ENCODE measurements at regions not wholly inside any gene's neighbourhood (a gene's known extent, or its start where the extent isn't known, plus 50 kb on each side); places are given as distances from the start of the nearest gene placed in this dataset.

DNA sequence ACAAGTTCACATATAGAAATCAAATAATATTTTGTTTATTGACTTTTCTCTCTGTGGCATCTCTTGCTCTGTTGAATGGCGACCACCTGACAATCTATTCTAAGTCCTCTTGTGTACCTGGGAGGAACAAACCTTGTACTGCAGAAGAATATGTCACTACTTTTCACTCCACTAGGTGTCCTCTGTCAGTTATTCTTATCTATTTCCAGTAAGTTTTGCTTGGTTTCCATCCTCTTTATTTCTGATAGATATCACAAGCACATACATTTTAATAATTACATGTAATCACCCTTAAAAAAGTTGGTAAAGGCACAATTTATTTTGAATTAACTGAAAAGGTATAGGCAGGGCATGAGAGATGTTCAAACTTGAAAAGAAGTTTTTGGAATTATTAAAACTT, 238.4 kb downstream of the SNCA start:
- no peak for DNase-seq

DNA sequence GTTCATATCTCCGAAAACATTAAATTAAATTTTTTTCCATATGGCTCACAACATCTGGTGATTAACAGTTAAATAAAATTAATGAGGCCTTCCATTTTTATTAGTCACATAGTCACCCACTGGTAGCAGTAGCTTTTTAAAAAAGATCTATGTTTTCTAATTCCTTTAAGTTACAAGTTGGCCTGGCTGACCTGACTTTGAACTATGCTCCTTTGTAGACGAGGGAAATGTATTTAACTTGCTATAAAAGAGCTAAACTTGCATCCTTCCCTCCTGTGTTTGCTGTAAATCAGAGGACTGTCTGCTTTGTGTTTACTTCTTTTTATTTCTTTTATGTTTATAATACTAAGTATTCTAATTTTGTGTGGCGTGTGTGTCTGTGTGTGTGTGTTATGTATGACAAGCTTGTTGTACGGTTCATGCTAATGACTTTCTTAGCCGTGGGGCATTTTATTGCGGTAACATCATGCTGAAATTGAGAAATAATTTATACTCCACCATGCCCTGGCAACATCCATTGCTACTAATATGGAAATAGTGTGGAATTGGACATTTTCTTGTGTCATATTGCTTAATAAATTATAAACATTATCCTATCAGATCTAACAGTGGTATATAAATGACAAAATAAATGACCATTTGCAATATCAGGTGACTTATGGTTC, 241.7 kb downstream of the SNCA start:
- no peak for DNase-seq

DNA sequence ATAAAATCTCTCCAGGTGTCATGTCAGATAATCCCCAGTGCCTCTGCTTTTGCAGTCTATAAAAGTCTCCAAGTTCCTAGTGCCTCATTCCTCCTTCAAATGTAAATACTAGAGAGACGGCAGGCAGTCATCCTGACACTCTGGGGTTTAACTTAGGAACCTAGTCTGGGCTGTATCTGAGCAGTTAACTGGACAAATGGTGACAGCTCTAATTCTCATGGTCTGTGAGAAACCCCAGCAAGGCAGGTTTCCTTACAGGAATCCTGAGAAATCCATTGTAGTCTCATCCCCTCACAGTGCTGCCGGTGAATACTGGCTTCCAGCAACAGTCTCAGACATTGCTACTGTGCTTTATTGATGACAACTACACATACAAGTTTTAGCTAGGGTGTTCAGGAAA, 246.8 kb downstream of the SNCA start:
- DNase-seq = no peak

DNA sequence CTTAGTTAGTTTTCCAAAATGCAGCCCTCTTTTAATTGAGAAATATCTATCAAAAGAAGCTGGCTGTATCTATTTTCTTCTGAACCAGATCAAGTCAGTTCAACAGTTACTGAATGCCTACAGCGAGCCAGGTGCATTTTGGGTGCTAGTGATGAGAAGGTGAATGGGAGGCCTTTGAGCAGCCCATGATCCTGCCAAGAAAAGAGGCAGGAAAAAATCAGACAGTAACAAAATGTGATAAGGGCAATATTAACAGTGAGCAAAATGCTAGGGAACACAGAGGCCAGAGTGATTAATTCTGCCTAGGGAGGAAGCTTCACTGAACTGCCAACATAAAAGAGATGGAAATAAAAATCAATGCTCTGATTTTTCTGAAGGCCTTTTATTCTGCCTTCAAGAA, 248.5 kb downstream of the SNCA start:
- DNase-seq = no peak

DNA sequence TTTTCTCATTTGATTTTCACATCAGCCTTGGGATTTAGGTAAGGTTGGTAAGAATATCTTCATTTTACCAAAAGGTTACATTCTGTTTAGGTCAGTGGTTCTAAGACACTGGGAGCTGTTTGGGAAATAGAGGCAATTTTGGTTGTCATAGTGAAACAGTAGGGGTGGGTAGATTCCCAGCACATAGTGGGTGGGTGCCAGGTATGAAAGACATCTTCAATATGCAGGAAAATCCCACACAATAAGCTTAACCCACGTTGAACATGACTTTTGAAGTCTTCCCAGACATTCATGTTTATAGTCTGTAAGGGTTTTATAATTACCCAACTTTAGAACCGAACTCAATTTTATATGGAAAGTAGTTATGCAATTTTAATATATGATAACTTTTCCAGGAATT, 249.6 kb downstream of the SNCA start:
- DNase-seq = no peak

DNA sequence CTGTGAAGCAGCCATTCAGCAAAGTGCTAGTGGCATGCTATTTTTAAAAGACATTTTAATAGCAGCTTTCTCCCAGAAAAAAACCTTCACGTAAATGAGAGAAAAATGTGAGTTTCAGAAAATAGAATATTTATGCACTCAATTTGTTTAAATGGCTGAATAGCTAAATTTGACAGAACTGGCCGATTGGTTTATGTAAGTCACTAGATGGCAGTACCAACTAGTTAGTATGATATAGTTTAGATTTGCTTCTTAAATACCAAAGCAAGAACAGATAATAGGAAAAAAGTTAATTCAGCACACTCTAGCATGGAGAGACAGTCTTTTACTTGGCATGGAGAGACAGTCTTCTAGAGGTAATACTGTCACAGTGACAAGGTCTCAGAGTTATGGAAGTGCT, 250.1 kb downstream of the SNCA start:
- no peak for DNase-seq

DNA sequence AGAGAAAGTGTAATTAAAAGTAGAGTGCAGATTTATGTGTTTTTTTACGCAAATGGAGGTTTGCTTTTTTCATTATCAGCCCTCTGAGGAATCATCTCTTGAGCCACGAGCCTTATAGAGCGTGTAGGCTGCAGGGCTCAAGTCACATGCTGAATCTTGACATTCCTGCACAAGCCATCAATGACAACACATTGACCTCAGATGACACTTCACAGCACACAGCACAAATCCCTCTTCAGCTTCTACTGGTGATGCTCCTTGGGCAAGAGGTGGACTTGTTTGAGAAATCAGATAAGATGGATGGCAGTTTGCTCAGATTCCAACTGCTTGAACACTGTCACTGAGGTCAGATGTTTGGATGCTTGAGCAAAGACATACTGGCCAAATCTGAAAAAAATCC, 250.6 kb downstream of the SNCA start:
- DNase-seq = no peak

DNA sequence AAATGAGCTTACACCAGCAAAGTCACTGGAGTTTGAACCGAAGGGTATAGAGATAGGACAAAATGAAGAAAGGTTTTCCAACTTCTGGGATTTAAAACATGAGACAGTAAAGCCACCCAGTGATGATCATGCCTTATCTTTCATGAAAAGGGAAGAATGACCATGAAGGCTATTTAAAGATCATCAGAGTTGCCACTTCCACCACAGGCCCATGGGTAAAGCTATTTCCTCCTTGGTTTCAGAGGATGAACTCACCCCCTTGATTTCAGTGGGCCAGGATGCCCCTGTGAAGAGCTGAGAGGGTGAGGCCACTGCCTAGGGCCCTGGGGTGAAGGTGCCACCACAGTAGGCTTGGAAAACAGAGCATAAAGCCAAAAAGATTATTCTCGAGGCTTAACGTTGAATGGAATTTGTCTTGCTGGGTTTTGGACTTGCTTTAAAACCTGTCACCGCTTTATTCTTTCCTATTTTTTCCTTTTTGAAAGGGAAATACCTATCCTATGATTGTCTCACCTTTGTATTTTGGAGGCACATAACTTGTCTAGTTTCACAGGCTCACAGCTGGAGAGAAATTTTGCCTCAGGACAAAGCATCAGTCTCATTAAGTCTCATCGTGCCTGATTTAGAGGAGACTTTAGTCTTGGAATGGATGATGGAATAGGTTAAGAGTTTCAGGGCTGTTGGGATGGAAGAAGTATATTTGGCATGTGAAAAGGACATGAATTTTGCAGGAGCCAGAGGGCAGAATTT, 254.0 kb downstream of the SNCA start:
- DNase-seq = no peak

DNA sequence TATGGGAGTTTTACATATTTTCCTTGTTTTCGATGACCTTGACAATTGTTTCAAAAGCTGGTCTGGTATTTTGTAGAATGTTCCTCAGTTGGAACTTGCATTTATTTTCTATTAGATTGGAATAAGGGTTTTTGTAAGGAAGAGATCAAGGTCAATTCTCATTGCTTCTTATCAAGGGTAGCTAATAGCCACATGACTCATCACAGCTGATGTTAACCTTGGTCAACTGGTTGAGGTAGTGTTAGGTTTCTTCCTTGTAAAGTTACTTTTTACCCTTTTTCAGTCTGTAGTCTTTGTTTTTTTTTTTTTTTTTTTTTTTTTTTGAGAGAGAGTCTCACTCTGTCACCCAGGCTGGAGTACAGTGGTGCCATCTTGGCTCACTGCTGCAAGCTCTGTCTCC, 257.2 kb downstream of the SNCA start:
- no peak for DNase-seq

DNA sequence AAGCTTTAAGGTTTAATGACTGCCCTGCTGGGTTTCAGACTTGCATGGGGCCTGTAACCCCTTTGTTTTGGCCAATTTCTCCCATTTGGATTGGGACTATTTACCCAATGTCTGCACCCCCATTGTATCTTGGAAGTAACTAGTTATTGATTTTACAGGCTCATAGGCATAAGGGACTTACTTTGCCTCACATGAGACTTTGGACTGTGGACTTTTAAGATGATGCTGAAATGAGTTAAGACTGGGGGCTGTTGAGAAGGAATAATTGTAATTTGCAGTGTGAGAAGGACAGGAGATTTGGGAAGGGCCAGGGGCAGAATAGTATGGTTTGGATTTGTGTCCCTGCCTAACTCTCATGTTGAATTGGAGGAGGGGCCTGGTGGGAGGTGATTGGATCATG, 260.7 kb downstream of the SNCA start:
- no peak for DNase-seq

DNA sequence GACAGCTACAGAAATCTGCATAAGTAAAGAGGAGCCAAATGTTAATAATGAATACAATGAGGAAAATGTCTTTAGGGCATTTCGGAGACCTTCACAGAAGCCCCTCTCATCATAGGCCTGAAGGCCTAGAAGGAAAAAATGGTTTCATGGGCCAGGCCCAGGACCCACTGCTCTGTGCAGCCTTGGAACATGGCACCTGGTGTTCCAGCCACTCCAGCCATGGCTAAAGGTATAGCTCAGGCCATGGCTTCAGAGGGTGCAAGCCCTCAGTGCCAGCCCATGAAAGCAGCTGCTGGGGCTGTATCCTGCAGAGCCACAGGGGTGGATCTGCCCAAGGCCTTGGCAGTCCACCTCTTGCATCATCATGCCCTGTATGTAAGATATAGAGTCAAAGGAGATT, 261.1 kb downstream of the SNCA start:
- no peak for DNase-seq

DNA sequence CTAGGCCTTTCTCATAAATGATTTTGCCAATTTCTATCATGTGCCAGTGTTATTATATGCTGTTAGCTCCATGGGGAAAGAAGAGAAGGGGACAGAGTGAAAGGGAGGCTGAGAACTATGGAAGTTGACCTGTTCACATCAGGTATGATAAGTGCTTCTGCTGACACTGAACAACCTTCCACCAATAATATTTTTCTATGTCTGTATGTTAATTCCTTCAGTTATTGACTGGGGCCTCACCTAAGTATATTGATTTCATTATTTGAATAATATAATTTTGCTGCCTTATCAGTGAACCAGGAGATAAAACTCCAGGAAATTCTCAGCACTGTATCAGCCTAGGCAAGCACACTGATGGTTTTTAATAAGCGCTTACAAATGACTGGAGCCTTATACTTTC, 262.8 kb downstream of the SNCA start:
- DNase-seq = no peak

DNA sequence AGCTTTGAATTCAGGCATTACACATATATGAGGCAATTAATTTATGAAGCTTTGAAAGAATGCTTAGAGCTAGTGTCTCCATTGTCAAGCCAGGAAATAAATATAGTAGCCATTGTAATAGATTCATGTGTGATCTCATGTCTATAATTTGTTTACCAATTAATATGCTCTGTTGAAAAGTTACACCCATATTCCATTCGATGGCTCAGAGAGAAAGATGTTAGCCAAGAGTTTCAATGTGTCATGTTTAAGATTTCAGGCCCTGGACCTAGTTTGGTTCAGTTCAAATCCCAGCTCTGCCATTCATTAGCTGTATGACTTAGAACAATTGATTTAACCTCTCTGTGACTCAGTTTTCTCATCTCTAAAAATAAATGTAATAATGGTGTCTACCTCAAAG, 263.3 kb downstream of the SNCA start:
- DNase-seq = no peak

DNA sequence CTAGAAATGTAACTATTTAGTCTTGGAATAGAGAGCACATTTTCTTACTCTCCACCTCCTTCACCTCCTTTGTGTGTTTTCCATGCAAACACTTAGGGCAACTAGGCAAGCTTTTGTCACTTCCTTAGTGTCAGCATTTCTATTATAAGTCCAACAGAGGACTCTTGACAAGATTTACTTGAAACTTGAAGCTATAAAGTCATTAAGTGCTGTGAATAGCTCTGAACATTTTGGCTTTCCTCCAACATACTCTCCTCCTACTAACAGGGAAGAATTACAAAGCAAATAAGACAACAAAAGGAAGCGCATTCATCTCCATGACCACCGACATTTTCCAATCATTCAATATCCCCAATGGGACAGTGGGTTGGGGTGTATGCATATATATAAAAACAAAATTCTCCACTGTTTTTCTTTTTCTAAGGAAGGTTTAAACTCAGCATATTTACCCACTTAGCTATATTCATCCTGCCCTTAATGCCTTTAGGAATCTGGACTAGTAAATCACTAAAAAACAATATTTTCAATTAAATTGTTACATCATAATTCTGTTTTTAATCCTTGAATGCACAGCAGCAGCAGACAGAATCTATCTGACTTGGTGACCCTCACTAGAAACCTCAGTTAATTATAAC, 264.6 kb downstream of the SNCA start:
- DNase-seq = no peak

DNA sequence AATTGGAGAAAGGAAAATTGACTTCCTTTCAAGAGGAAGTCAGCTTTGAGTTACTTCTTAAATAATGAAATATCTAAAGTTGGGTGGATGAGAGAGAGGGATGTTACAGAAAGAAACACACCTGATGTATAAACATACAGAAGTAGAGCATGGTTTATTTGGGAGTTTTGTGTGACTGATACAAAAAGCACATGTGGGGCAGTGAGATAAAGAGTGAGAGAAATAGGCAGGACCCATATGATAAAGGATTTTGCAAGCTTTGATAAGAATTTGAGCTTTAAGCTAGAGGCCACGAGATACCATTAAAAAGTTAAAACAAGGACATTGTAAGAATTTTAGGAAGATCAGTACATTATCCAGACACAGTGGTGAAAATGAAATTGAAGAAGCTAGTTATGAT, 263.3 kb upstream of the GPRIN3 start:
- DNase-seq = no peak

DNA sequence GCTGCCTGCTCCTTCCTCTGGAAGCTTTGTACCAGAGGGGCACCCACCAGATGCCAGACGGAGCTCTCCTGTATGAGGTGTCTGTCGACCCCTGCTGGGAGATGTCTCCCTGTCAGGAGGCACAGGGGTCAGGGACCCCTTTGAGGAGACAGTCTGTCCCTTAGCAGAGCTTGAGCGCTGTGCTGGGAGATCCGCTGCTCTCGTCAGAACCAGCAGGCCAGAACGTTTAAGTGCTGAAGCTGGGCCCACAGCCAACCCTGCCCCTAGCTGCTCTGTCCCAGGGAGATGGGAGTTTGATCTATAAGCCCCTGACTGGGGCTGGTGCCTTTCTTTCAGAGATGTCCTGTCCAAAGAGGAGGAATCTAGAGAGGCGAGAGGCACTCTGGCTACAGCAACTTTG, 260.3 kb upstream of the GPRIN3 start:
- no peak for DNase-seq

DNA sequence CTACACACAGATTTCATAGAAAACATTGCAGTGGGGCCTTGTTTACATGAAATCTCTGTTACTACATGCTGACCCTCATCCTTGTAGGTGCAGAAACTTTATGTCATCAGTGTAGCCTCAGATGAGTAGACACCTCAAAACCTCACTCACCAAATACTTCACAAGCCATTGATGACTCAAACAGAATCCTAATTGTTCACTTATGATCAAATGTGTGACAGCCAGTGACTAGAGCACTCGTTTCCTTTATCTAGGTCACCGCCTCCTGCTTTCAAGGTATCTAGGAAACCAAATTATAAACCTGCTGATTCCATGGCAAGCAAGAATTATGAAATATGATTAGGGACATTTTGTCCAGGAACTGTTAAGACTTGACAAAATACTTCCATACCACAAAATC, 255.8 kb upstream of the GPRIN3 start:
- DNase-seq = no peak

DNA sequence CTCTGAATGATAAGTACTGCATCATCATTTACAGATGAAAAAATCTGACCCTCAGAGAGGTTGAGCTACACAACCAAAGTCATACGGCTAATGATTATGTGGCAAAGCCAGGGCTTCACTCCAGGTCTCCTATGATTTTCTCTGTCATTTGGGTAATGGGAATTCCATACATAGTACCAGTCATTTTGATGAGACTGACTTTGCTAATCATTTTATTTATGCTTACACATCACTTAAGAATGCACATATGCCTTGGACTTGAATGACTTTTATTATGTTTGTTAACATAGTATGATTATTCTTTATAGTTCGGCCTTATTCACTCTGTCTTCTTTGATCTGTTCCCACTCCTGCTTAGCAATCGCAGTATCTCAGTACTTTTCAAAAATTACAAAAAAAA, 255.1 kb upstream of the GPRIN3 start:
- no peak for DNase-seq

DNA sequence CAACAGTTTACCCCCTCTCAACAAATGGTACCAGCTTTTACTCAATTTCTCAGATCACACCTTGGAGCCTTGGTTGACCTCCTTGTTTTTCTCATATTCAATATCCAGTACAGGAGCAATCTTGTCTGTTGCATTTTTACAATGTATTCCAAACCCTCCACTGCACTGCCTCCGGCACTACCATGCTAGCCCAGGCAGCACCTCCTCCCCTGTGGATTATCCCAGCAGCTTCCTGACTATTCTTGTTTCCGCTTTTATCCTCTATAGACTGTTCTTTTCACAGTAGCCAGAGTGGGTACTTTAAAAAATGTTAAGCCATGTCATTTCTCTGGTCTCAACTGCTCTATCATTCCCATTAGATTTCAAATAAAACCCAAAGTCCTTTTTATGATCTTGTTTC, 253.4 kb upstream of the GPRIN3 start:
- no peak for DNase-seq

DNA sequence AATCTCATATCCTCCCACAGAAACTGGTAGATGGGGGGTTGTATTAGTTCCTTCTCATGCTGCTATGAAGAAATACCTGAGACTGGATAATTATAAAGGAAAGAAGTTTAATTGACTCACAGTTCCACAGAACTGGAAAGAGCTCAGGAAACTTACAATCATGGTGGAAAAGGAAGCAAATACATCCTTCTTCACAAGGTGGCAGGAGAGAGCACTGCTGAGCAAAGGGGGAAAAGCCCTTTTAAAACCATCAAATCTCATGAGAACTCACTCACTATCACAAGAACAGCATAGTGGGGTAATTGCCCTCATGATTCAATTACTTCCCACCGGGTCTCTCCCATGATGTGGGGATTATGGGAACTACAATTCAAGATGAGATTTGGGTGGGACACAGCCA, 250.5 kb upstream of the GPRIN3 start:
- DNase-seq = no peak

DNA sequence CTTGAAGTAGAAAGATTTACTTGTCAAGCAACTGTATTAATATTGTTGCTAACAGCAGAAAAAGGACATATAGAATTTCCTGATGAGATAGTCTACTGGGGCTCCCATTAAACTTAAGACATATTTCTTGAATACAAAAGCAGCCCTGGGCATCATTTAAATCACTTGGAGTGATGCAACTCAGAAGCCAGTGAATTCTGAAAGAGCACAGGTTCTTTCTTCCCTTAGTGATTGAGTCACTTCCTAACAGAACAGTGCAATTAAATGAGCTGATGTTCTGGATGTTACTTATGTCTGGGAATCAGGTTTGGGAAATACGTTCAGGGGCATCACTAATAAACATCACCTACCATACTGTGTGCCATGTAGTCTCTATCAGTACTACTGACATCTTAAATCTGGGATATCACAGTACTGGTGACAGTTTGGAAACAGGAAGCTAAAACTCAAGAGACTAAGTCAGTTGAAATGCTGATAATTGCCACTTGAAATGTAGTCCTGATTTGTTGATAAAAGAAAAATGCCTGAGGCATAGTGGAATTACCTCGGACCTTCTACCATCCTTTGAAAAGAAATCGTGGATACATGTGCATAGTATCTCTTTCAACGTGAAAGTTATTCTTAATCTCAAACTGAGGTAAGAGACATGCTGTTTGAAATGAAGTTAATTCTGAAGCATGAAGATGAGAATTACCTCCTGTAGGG, 249.2 kb upstream of the GPRIN3 start:
- DNase-seq = no peak

DNA sequence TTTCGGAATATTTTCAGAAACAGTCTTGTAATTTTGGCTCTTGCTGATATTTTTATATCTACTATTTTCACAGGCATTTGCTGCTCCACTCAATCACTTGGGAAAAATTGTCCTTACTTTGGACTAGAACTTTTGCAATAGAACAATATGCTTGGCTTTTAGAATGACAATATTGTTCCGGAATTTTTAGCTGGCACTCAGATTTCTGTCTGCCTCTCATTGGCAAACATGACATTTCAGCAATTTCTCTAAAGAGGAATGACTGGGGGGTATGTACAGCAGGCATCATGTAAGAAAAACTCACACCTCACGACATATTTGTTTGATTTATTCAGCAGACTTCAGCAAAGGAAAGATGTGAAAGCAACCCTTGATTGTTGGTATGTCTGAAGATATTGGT, 243.6 kb upstream of the GPRIN3 start:
- no peak for DNase-seq

DNA sequence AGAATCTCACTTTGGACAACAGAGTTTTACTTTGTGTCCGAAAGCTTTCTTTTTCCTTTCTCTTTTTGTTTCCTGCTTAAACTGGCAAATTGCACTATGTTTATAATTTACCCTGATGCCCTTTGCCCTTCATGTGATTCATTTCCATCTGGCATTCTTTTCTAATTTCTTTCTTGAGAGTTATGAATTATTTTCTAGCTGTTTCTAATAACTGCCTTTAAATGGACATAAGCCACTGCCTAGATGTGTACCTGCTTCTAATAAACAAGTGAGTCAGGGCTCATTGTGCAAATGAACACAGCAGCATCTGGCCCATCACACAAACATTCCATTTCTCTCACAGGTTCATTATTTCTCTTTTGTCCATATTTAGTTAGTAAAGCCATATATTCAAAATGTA, 242.3 kb upstream of the GPRIN3 start:
- DNase-seq = no peak

DNA sequence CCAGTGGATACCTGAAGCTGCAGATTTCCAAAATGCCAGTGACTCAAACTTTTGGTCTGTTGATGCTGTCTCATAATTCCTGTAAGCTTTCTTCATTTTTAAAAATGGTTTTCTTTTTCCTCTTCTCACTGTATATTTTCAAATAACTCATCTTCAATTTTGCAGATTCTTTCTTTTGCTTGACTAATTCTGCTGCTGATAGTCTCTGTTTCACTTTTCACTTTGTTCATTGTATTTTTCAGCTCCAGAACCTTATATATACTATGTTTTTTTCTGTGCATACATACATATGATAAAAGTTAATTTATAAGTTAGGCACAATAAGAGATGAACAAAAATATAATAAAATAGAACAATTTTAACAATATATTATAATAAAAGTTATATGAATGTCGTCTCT, 237.7 kb upstream of the GPRIN3 start:
- DNase-seq = no peak
